ENCODE measurements at regions not wholly inside any gene's neighbourhood (a gene's known extent, or its start where the extent isn't known, plus 50 kb on each side); places are given as distances from the start of the nearest gene placed in this dataset.

DNA sequence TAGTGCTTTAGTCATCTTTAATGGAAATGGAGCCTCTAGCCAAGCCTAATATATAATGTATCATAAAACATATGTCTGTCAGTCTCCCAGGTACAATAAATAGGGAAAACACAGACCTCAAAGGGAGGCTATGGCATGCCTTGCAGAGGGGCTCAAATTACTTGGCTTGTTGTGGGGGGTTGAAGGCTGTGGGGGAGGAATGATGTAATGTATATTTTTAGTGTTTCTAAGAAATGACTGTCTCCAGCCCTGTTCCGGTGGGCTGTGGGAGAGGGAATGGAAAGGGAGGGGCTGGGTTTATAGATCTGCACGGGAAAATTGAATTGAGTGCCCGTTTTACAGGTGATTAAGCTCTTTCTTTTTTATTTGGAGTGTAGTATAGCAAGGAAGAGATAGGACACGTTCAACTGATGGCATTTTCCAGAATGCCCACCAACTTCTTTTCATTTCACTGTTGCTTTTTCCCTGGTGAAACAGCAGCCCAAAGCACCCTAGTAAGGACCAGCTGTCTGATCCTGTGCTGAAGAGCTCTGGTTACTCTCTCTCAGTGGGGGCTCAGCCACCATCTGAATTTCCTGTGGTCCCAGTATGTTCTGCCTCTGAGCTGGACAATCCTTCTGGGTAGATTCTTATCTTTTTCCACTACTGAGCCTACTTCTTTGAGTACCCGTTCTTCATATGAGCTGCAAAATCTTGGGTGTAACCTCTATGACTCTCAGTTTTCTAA, 220.7 kb upstream of the CASK start:
- H3K4me3 ChIP-seq (ENCODE audit: insufficient read depth, low read length, poor library complexity, severe bottlenecking): no peak overlapping the region
- TF ChIP-seq EZH2phosphoT487 (conservative IDR thresholded peaks at IDR 0.05; ENCODE audit: low read length): no peak
- TF ChIP-seq, protein P1, sequence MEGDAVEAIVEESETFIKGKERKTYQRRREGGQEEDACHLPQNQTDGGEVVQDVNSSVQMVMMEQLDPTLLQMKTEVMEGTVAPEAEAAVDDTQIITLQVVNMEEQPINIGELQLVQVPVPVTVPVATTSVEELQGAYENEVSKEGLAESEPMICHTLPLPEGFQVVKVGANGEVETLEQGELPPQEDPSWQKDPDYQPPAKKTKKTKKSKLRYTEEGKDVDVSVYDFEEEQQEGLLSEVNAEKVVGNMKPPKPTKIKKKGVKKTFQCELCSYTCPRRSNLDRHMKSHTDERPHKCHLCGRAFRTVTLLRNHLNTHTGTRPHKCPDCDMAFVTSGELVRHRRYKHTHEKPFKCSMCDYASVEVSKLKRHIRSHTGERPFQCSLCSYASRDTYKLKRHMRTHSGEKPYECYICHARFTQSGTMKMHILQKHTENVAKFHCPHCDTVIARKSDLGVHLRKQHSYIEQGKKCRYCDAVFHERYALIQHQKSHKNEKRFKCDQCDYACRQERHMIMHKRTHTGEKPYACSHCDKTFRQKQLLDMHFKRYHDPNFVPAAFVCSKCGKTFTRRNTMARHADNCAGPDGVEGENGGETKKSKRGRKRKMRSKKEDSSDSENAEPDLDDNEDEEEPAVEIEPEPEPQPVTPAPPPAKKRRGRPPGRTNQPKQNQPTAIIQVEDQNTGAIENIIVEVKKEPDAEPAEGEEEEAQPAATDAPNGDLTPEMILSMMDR (IDR thresholded peaks at IDR 0.05; ENCODE audit: insufficient read depth, low read length, poor library complexity, severe bottlenecking): no peak
- no peak overlapping the region for H3K27ac ChIP-seq (ENCODE audit: low read depth, low read length)
- no peaks in the 10 kb centered on the region for H3K9me2 ChIP-seq (replicated peaks; ENCODE audit: insufficient read depth, low read length)
- no peaks in the 10 kb centered on the region for H3K27me3 ChIP-seq (ENCODE audit: low read length)
- H2AFZ ChIP-seq (ENCODE audit: low read depth, low read length, severe bottlenecking): no peak overlapping the region
- no peaks in the 10 kb centered on the region for H3K36me3 ChIP-seq (ENCODE audit: low read length)
- H3K9ac ChIP-seq (ENCODE audit: low read length): no peak overlapping the region
- H4K20me1 ChIP-seq (ENCODE audit: low read depth, low read length): no peaks in the 10 kb centered on the region
- H3K79me2 ChIP-seq (ENCODE audit: insufficient read depth, low read length): no peaks in the 10 kb centered on the region
- H3K4me2 ChIP-seq (ENCODE audit: low read depth, low read length, poor library complexity, severe bottlenecking): no peak overlapping the region
- H3F3A ChIP-seq (ENCODE audit: insufficient read depth): no peaks in the 10 kb centered on the region
- no peaks in the 10 kb centered on the region for H3K9me3 ChIP-seq (ENCODE audit: insufficient read depth, low read length)

DNA sequence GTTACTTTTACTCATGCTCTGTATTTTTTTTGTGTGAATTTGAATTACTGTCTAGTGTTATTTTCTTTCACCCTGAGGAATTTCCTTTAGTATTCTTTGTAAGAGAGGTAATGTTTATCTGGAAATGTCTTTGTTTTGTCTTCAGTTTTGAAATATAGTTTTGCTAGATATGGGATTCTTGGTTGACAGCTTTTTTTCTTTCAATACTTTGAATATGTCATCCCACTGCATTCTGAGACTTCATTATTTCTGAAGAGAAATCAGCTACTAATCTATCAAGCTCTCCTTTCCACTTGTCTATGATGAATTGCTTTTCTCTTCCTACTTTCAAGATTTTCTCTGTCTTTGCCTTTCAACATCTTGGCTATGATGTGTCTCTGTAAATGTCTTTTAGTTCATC, 217.0 kb upstream of the CASK start:
- Histone ChIP-seq H3F3A (ENCODE audit: insufficient read depth) (no peaks in the 10 kb centered on the region), H3K36me3 (ENCODE audit: low read length) (no peaks in the 10 kb centered on the region), H3K9me2 (replicated peaks; ENCODE audit: insufficient read depth, low read length) (no peaks in the 10 kb centered on the region), H3K9me3 (ENCODE audit: insufficient read depth, low read length) (no peaks in the 10 kb centered on the region), H3K4me2 (ENCODE audit: low read depth, low read length, poor library complexity, severe bottlenecking) (no peak overlapping the region), H4K20me1 (ENCODE audit: low read depth, low read length) (no peaks in the 10 kb centered on the region), H3K9ac (ENCODE audit: low read length) (no peak overlapping the region), H3K27ac (ENCODE audit: low read depth, low read length) (no peak overlapping the region), H3K79me2 (ENCODE audit: insufficient read depth, low read length) (no peaks in the 10 kb centered on the region), H3K27me3 (ENCODE audit: low read length) (no peaks in the 10 kb centered on the region), H2AFZ (ENCODE audit: low read depth, low read length, severe bottlenecking) (no peak overlapping the region), H3K4me3 (ENCODE audit: insufficient read depth, low read length, poor library complexity, severe bottlenecking) (no peak overlapping the region)
- TF ChIP-seq EZH2phosphoT487 (conservative IDR thresholded peaks at IDR 0.05; ENCODE audit: low read length): no peak
- TF ChIP-seq, protein P1 (IDR thresholded peaks at IDR 0.05; ENCODE audit: insufficient read depth, low read length, poor library complexity, severe bottlenecking): no peak

DNA sequence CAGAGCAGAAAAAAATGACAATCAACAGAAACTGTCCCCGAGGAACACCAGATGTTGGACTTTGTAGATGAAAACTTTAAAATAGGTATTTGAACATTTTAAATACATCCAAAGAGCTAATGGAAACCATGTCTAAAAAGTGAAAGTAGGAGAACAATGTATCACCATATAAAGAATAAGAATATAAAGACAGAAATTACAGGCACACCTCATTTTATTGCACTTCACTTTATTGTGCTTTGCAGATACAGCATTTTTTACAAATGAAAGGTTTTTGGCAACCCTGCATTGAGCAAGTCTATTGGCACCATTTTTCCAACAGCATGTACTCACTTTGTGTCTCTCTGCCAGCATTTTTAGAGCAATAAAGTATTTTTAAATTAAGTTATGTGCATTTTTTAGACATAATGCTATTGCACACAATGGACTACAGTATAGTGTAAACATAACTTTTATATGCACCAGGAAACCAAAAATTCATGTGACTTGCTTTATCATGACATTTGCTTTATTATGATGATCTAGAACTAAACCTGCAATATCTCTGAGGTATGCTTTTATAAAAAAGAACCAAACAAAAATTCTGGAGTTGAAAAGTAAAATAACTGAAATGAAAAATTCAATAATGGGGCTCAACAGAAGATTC, 212.4 kb upstream of the CASK start:
- no peaks in the 10 kb centered on the region for H3K36me3 ChIP-seq (ENCODE audit: low read length)
- H3K27me3 ChIP-seq (ENCODE audit: low read length): no peaks in the 10 kb centered on the region
- H3K9me3 ChIP-seq (ENCODE audit: insufficient read depth, low read length): no peaks in the 10 kb centered on the region
- no peaks in the 10 kb centered on the region for H3K9me2 ChIP-seq (replicated peaks; ENCODE audit: insufficient read depth, low read length)
- no peak overlapping the region for H3K4me3 ChIP-seq (ENCODE audit: insufficient read depth, low read length, poor library complexity, severe bottlenecking)
- no peak overlapping the region for H2AFZ ChIP-seq (ENCODE audit: low read depth, low read length, severe bottlenecking)
- H4K20me1 ChIP-seq (ENCODE audit: low read depth, low read length): no peaks in the 10 kb centered on the region
- H3K9ac ChIP-seq (ENCODE audit: low read length): no peak overlapping the region
- no peak for TF ChIP-seq EZH2phosphoT487 (conservative IDR thresholded peaks at IDR 0.05; ENCODE audit: low read length)
- TF ChIP-seq, protein P1 (IDR thresholded peaks at IDR 0.05; ENCODE audit: insufficient read depth, low read length, poor library complexity, severe bottlenecking): no peak
- no peaks in the 10 kb centered on the region for H3K79me2 ChIP-seq (ENCODE audit: insufficient read depth, low read length)
- H3K4me2 ChIP-seq (ENCODE audit: low read depth, low read length, poor library complexity, severe bottlenecking): no peak overlapping the region
- H3K27ac ChIP-seq (ENCODE audit: low read depth, low read length): no peak overlapping the region
- H3F3A ChIP-seq (ENCODE audit: insufficient read depth): no peaks in the 10 kb centered on the region

Data from SU-DHL-6 (cell line).